ENCODE measurements at regions not wholly inside any gene's neighbourhood (a gene's known extent, or its start where the extent isn't known, plus 50 kb on each side); places are given as distances from the start of the nearest gene placed in this dataset.

GRCh38 chr3:83821506-83821905 lies 1137.3 kb upstream of the CADM2 start:
- TF ChIP-seq ELF1 (IDR thresholded peaks at IDR 0.05; ENCODE audit: borderline replicate concordance, low read depth) = no peak
- TF ChIP-seq POLR2A (IDR thresholded peaks at IDR 0.05; ENCODE audit: borderline replicate concordance, extremely low read depth, insufficient read depth, insufficient read length) = no peak
- TF ChIP-seq CTCF (IDR thresholded peaks at IDR 0.05 in 2 of 3, conservative IDR thresholded peaks at IDR 0.05 in 1 of 3; ENCODE audit: borderline replicate concordance in 1 of 3, insufficient read depth in 1 of 3, low read depth in 2 of 3, low read length in 2 of 3) = no peak
- no peak for TF ChIP-seq CEBPB (IDR thresholded peaks at IDR 0.05; ENCODE audit: low read depth)
